ENCODE measurements at regions not wholly inside any gene's neighbourhood (a gene's known extent, or its start where the extent isn't known, plus 50 kb on each side); places are given as distances from the start of the nearest gene placed in this dataset.
"Not testable (repeated sequence)": the region's sequence is repeated elsewhere in the genome, so short reads cannot be mapped to it uniquely, and the experiment has no call there.

DNA sequence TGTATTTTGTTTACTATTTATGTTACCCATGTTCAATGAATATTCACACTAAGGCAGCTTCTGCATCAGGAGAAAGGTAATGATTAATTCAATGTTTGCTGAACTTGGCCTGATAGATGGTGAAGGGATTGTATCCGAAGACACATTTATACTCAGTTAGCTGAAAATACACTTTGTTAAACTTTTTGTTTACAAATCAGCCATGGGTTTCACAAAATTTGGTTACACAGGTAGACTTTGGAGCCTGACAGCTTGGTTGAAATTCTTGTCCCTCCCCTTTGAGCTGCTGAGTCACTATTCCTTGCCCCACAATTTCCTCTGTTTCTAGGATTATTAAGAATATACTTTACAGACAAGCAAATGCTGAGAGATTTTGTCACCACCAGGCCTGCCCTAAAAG, 162.6 kb downstream of the PPP1R3A start:
- Histone ChIP-seq H3K27me3 (replicated peaks; ENCODE audit: control insufficient read depth, insufficient read depth, low read length, poor library complexity, severe bottlenecking) (no peaks in the 10 kb centered on the region), H3K4me3 (ENCODE audit: insufficient read depth, low read depth, low read length, poor library complexity, severe bottlenecking) (no peak overlapping the region), H3K9me3 (ENCODE audit: control insufficient read depth, low read length) (no peaks in the 10 kb centered on the region), H3K4me1 (ENCODE audit: control insufficient read depth, insufficient read depth, low read length, poor library complexity, severe bottlenecking) (no peaks in the 10 kb centered on the region), H3K36me3 (ENCODE audit: control insufficient read depth, insufficient read depth, low read length) (no peaks in the 10 kb centered on the region), H3K27ac (ENCODE audit: insufficient read depth, low read length, poor library complexity, severe bottlenecking) (no peak overlapping the region)
- no peak for DNase-seq

DNA sequence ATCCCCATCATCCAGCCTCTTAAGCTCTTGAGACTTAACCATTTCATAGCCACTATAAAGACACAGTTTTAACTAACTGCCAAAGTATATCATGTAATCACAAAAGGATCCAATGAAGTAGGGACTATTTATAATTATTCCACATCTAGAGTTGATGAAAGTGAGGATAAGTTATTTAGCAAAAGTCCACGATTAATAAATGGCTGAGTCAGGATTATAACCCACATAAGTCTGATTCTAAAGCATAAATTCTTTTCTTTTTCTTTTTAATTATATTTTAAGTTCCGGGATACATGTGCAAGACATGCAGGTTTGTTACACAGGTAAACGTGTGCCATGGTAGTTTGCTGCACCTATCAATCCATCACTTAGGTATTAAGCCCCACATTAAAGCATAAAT, 166.1 kb downstream of the PPP1R3A start:
- Histone ChIP-seq H3K9me3 (ENCODE audit: control insufficient read depth, low read length) (no peaks in the 10 kb centered on the region), H3K4me1 (ENCODE audit: control insufficient read depth, insufficient read depth, low read length, poor library complexity, severe bottlenecking) (no peaks in the 10 kb centered on the region), H3K4me3 (ENCODE audit: insufficient read depth, low read depth, low read length, poor library complexity, severe bottlenecking) (no peak overlapping the region), H3K36me3 (ENCODE audit: control insufficient read depth, insufficient read depth, low read length) (no peaks in the 10 kb centered on the region), H3K27me3 (replicated peaks; ENCODE audit: control insufficient read depth, insufficient read depth, low read length, poor library complexity, severe bottlenecking) (no peaks in the 10 kb centered on the region), H3K27ac (ENCODE audit: insufficient read depth, low read length, poor library complexity, severe bottlenecking) (no peak overlapping the region)
- no peak for DNase-seq

DNA sequence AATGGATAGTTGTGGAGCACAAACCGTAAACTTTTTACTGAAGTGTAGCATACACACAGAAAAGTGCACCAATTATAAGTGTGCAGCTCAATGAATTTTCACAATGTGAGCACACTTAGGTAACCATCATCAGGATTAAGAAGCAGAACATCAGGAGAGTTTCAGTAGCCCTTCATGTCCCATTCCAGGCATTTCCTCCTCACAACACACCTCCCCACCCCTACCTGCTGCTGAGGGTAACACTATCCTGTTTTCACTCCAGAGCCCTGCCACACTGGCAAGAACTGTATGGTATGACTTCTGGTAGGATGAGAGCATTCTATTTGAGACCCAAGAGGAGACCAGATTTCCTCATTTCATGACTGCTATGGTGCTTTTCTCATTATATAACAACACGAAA, 166.5 kb downstream of the PPP1R3A start:
- Histone ChIP-seq H3K27me3 (replicated peaks; ENCODE audit: control insufficient read depth, insufficient read depth, low read length, poor library complexity, severe bottlenecking) (no peaks in the 10 kb centered on the region), H3K4me1 (ENCODE audit: control insufficient read depth, insufficient read depth, low read length, poor library complexity, severe bottlenecking) (no peaks in the 10 kb centered on the region), H3K9me3 (ENCODE audit: control insufficient read depth, low read length) (no peaks in the 10 kb centered on the region), H3K36me3 (ENCODE audit: control insufficient read depth, insufficient read depth, low read length) (no peaks in the 10 kb centered on the region), H3K4me3 (ENCODE audit: insufficient read depth, low read depth, low read length, poor library complexity, severe bottlenecking) (no peak overlapping the region), H3K27ac (ENCODE audit: insufficient read depth, low read length, poor library complexity, severe bottlenecking) (no peak overlapping the region)
- DNase-seq, result no peak

DNA sequence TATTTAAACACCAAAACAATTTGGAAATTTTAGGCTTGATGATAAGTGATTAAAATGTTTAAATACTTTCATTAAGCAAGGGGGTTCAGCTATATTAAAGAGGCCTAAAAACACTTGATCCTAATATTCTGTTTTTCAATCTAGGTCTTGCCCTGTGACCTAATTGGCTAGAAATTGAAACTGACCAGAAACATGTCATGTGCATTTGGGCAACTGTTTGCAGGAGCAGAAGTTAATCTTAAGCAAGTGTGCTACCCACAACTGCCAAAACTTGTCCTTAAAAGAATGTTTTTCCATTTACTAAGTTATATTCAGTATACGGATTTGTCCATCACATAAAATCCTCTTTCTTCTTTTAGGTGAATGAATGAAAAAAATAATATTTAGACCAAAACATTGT, 167.3 kb downstream of the PPP1R3A start:
- Histone ChIP-seq H3K4me1 (ENCODE audit: control insufficient read depth, insufficient read depth, low read length, poor library complexity, severe bottlenecking) (no peaks in the 10 kb centered on the region), H3K27ac (ENCODE audit: insufficient read depth, low read length, poor library complexity, severe bottlenecking) (no peak overlapping the region), H3K4me3 (ENCODE audit: insufficient read depth, low read depth, low read length, poor library complexity, severe bottlenecking) (no peak overlapping the region), H3K9me3 (ENCODE audit: control insufficient read depth, low read length) (no peaks in the 10 kb centered on the region), H3K36me3 (ENCODE audit: control insufficient read depth, insufficient read depth, low read length) (no peaks in the 10 kb centered on the region), H3K27me3 (replicated peaks; ENCODE audit: control insufficient read depth, insufficient read depth, low read length, poor library complexity, severe bottlenecking) (no peaks in the 10 kb centered on the region)
- no peak for DNase-seq

DNA sequence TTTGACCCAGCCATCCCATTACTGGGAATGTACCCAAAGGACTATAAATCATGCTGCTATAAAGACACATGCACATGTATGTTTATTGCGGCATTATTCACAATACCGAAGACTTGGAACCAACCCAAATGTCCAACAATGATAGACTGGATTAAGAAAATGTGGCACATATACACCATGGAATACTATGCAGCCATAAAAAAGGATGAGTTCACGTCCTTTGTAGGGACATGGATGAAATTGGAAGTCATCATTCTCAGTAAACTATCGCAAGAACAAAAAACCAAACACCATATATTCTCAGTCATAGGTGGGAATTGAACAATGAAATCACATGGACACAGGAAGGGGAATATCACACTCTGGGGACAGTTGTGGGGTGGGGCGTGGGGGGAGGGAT, 170.4 kb downstream of the PPP1R3A start:
- H3K4me3 ChIP-seq (ENCODE audit: insufficient read depth, low read depth, low read length, poor library complexity, severe bottlenecking); H3K36me3 ChIP-seq (ENCODE audit: control insufficient read depth, insufficient read depth, low read length); H3K27ac ChIP-seq (ENCODE audit: insufficient read depth, low read length, poor library complexity, severe bottlenecking); DNase-seq; H3K9me3 ChIP-seq (ENCODE audit: control insufficient read depth, low read length); H3K4me1 ChIP-seq (ENCODE audit: control insufficient read depth, insufficient read depth, low read length, poor library complexity, severe bottlenecking); H3K27me3 ChIP-seq (replicated peaks; ENCODE audit: control insufficient read depth, insufficient read depth, low read length, poor library complexity, severe bottlenecking): not testable (repeated sequence)

DNA sequence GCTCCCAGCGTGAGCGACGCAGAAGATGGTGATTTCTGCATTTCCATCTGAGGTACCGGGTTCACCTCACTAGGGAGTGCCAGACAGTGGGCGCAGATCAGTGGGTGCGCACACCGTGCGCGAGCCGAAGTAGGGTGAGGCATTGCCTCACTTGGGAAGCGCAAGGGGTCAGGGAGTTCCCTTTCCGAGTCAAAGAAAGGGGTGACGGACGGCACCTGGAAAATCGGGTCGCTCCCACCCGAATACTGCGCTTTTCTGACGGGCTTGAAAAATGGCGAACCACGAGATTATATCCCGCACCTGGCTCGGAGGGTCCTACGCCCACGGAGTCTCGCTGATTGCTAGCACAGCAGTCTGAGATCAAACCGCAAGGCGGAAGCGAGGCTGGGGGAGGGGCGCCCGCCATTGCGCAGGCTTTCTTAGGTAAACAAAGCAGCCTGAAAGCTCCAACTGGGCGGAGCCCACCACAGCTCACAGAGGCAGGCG, 175.8 kb downstream of the PPP1R3A start:
- not testable (repeated sequence) for H3K27me3 ChIP-seq (replicated peaks; ENCODE audit: control insufficient read depth, insufficient read depth, low read length, poor library complexity, severe bottlenecking); DNase-seq; H3K4me3 ChIP-seq (ENCODE audit: insufficient read depth, low read depth, low read length, poor library complexity, severe bottlenecking); H3K4me1 ChIP-seq (ENCODE audit: control insufficient read depth, insufficient read depth, low read length, poor library complexity, severe bottlenecking); H3K27ac ChIP-seq (ENCODE audit: insufficient read depth, low read length, poor library complexity, severe bottlenecking); H3K36me3 ChIP-seq (ENCODE audit: control insufficient read depth, insufficient read depth, low read length); H3K9me3 ChIP-seq (ENCODE audit: control insufficient read depth, low read length)

DNA sequence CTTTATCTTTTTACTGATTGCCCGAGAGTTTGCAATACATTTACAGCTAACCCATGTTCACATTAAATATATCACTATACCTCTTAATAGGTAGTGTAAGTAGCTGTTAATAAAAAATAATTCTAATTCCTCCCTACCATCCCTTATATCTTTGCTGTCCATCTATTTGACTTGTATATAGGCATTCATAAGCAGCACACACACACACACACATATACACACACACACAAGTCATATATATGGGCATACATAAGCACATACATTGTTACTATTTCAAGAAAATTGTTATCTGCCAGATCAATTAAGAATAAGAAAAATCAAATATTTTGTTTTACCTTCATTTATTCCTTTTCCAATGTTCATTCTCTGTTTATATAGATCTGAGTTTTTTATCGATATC, 176.4 kb downstream of the PPP1R3A start:
- Histone ChIP-seq H3K36me3 (ENCODE audit: control insufficient read depth, insufficient read depth, low read length) (no peaks in the 10 kb centered on the region), H3K4me3 (ENCODE audit: insufficient read depth, low read depth, low read length, poor library complexity, severe bottlenecking) (no peak overlapping the region), H3K9me3 (ENCODE audit: control insufficient read depth, low read length) (no peaks in the 10 kb centered on the region), H3K27me3 (replicated peaks; ENCODE audit: control insufficient read depth, insufficient read depth, low read length, poor library complexity, severe bottlenecking) (no peaks in the 10 kb centered on the region), H3K27ac (ENCODE audit: insufficient read depth, low read length, poor library complexity, severe bottlenecking) (no peak overlapping the region), H3K4me1 (ENCODE audit: control insufficient read depth, insufficient read depth, low read length, poor library complexity, severe bottlenecking) (no peaks in the 10 kb centered on the region)
- DNase-seq, result no peak

DNA sequence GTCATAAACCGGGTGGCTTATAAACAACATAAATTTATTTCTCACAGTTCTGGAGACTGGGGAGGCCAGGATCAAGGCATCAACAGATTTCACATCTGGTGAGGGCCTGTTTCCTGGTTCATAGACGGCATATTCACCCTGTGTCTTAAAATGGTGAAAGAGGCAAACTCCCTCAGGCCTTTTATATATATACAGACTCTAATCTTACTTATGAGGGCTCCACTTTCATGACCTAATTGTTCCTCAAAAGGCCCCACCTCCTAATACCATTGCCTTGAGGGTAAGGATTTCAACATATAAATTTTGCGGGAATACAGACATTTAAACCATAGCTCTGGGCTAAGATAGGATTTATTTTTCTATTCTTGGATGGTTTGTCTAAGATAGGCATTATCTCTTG, 187.2 kb downstream of the PPP1R3A start:
- DNase-seq, result no peak
- H3K27me3 ChIP-seq (replicated peaks; ENCODE audit: control insufficient read depth, insufficient read depth, low read length, poor library complexity, severe bottlenecking), result no peaks in the 10 kb centered on the region
- no peak overlapping the region for H3K27ac ChIP-seq (ENCODE audit: insufficient read depth, low read length, poor library complexity, severe bottlenecking)
- no peaks in the 10 kb centered on the region for H3K4me1 ChIP-seq (ENCODE audit: control insufficient read depth, insufficient read depth, low read length, poor library complexity, severe bottlenecking)
- no peaks in the 10 kb centered on the region for H3K9me3 ChIP-seq (ENCODE audit: control insufficient read depth, low read length)
- H3K36me3 ChIP-seq (ENCODE audit: control insufficient read depth, insufficient read depth, low read length), result no peaks in the 10 kb centered on the region
- H3K4me3 ChIP-seq (ENCODE audit: insufficient read depth, low read depth, low read length, poor library complexity, severe bottlenecking), result no peak overlapping the region

DNA sequence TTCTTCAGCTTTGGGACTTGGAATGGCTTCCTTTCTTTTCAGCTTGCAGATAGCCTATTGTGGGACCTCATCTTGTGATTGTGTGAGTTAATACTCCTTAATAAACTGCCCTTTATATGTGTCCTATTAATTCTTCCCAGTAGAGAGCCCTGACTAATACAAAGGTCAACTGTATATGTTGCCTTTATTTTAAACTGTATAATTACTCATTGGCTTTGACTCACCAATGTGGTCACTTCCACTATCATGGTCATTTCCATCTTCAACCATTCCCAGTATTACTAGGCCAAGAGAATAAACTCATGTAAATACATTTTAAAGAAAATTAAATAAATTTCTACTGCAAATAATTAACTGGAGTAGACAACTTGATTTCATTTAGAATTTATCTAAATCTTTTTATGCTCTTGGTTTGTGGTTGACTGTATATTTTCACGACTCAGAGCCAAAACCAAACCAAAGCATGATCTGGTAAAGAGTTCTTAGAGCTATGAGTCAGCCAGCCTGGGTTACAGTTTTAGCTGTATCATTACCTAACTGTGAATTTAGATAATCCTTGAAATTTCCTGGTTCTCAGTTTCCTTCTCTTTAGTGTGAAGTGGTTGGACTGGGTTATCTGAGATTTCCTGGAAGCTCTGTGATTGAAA, 188.4 kb downstream of the PPP1R3A start:
- Histone ChIP-seq H3K27ac (ENCODE audit: insufficient read depth, low read length, poor library complexity, severe bottlenecking) (no peak overlapping the region), H3K4me1 (ENCODE audit: control insufficient read depth, insufficient read depth, low read length, poor library complexity, severe bottlenecking) (no peaks in the 10 kb centered on the region), H3K4me3 (ENCODE audit: insufficient read depth, low read depth, low read length, poor library complexity, severe bottlenecking) (no peak overlapping the region), H3K27me3 (replicated peaks; ENCODE audit: control insufficient read depth, insufficient read depth, low read length, poor library complexity, severe bottlenecking) (no peaks in the 10 kb centered on the region), H3K9me3 (ENCODE audit: control insufficient read depth, low read length) (no peaks in the 10 kb centered on the region), H3K36me3 (ENCODE audit: control insufficient read depth, insufficient read depth, low read length) (no peaks in the 10 kb centered on the region)
- DNase-seq, result no peak

DNA sequence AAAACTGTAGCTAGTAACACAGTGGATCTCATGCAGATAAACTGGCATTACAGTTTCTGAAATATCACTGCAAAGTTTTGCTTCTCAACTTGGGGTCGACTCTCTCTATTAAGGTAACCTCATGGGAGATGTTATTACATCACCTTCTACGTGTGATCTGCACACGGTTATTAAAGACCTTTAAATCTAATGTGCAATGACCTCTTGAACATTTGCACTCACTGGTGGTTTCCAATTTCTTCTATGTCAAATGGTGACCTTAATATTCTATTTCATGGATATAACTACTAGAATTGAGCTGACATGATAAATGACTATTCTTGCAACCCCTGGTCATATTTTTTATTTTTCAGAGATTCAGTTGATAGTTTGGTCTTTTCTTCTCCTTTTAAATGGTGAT, 191.3 kb downstream of the PPP1R3A start:
- Histone ChIP-seq H3K4me1 (ENCODE audit: control insufficient read depth, insufficient read depth, low read length, poor library complexity, severe bottlenecking) (no peaks in the 10 kb centered on the region), H3K27me3 (replicated peaks; ENCODE audit: control insufficient read depth, insufficient read depth, low read length, poor library complexity, severe bottlenecking) (no peaks in the 10 kb centered on the region), H3K4me3 (ENCODE audit: insufficient read depth, low read depth, low read length, poor library complexity, severe bottlenecking) (no peak overlapping the region), H3K36me3 (ENCODE audit: control insufficient read depth, insufficient read depth, low read length) (no peaks in the 10 kb centered on the region), H3K27ac (ENCODE audit: insufficient read depth, low read length, poor library complexity, severe bottlenecking) (no peak overlapping the region), H3K9me3 (ENCODE audit: control insufficient read depth, low read length) (no peaks in the 10 kb centered on the region)
- DNase-seq, result no peak

All from effector memory CD4-positive, alpha-beta T cell (primary cell).